ENCODE measurements at regions not wholly inside any gene's neighbourhood (a gene's known extent, or its start where the extent isn't known, plus 50 kb on each side); places are given as distances from the start of the nearest gene placed in this dataset.

DNA sequence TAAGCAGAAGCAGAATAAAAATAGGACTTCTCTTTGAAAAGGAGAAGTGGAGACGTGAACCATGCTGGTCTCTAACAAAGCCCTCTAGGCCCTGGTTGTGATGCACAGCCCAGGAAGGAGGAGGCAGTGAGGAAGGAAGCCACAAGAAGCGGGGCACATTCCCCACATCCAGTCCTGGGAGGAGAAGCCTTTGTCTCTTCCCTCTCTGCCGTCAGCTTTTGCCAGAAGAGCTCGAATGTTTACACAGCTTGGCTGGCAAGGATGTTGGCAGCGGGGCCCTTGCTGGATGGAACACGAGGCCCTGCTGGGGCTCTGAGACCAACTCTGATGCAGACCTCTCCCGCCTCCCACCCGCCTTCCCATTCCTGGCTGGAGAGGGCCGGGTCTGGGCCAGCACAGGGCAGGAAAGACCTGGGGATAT, 91.3 kb downstream of the MAF start:
- no peaks in the 10 kb centered on the region for H3K27me3 ChIP-seq (ENCODE audit: insufficient read depth, low read length)
- H3K79me2 ChIP-seq (ENCODE audit: insufficient read depth, low read length): no peaks in the 10 kb centered on the region

DNA sequence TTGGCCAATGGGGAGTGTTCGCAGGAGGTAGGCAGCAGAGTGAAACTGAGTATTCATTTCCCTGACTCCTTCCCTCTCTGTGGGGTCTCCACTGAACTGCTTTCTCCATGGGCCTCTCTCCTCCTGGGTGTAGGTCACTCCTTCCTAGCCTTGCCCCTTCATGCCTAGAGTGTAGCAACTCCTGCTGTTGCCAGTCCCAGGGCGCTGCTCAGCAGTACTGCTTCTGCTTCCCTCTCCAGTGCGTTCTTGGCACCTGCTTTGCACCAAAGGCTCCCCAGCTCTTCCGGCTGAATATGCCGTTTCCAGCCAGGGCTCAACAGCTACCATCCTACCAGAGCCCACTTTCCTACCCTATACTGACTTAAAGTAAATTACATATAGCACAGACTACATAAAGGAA, 92.2 kb downstream of the MAF start:
- H3K9me3 ChIP-seq (ENCODE audit: low read length): no peaks in the 10 kb centered on the region
- H3K4me3 ChIP-seq (ENCODE audit: low read depth, low read length, poor library complexity, severe bottlenecking): no peak overlapping the region
- H3K36me3 ChIP-seq (ENCODE audit: insufficient read depth, low read length): no peaks in the 10 kb centered on the region
- no peak for TF ChIP-seq EZH2 (IDR thresholded peaks at IDR 0.05; ENCODE audit: borderline replicate concordance, low read length)
- TF ChIP-seq, protein P1, sequence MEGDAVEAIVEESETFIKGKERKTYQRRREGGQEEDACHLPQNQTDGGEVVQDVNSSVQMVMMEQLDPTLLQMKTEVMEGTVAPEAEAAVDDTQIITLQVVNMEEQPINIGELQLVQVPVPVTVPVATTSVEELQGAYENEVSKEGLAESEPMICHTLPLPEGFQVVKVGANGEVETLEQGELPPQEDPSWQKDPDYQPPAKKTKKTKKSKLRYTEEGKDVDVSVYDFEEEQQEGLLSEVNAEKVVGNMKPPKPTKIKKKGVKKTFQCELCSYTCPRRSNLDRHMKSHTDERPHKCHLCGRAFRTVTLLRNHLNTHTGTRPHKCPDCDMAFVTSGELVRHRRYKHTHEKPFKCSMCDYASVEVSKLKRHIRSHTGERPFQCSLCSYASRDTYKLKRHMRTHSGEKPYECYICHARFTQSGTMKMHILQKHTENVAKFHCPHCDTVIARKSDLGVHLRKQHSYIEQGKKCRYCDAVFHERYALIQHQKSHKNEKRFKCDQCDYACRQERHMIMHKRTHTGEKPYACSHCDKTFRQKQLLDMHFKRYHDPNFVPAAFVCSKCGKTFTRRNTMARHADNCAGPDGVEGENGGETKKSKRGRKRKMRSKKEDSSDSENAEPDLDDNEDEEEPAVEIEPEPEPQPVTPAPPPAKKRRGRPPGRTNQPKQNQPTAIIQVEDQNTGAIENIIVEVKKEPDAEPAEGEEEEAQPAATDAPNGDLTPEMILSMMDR (IDR thresholded peaks at IDR 0.05; ENCODE audit: low read length): no peak
- H3K79me2 ChIP-seq (ENCODE audit: insufficient read depth, low read length): no peaks in the 10 kb centered on the region
- H3K9me2 ChIP-seq (ENCODE audit: low read depth, low read length): no peaks in the 10 kb centered on the region
- no peak overlapping the region for H2AFZ ChIP-seq (ENCODE audit: low read length)
- H3K4me2 ChIP-seq (ENCODE audit: low read length): no peak overlapping the region
- H3K4me1 ChIP-seq (ENCODE audit: insufficient read depth, low read length, severe bottlenecking): no peaks in the 10 kb centered on the region
- no peak overlapping the region for H3K9ac ChIP-seq (ENCODE audit: low read length)
- no peak overlapping the region for H3K27ac ChIP-seq (ENCODE audit: low read depth, low read length, poor library complexity, severe bottlenecking)
- no peaks in the 10 kb centered on the region for H3F3A ChIP-seq (ENCODE audit: insufficient read depth, low read length)
- H3K27me3 ChIP-seq (ENCODE audit: insufficient read depth, low read length): no peaks in the 10 kb centered on the region
- no peaks in the 10 kb centered on the region for H4K20me1 ChIP-seq (ENCODE audit: insufficient read depth, low read length)

More for the DNA sequence above, 91.3 kb downstream of the MAF start:
- TF ChIP-seq, protein P1 (IDR thresholded peaks at IDR 0.05; ENCODE audit: low read length): no peak
- TF ChIP-seq EZH2 (IDR thresholded peaks at IDR 0.05; ENCODE audit: borderline replicate concordance, low read length): no peak
- H3K9me2 ChIP-seq (ENCODE audit: low read depth, low read length): no peaks in the 10 kb centered on the region
- no peak overlapping the region for H3K4me3 ChIP-seq (ENCODE audit: low read depth, low read length, poor library complexity, severe bottlenecking)
- no peaks in the 10 kb centered on the region for H3F3A ChIP-seq (ENCODE audit: insufficient read depth, low read length)
- H4K20me1 ChIP-seq (ENCODE audit: insufficient read depth, low read length): no peaks in the 10 kb centered on the region
- H2AFZ ChIP-seq (ENCODE audit: low read length): no peak overlapping the region
- H3K36me3 ChIP-seq (ENCODE audit: insufficient read depth, low read length): no peaks in the 10 kb centered on the region
- H3K9me3 ChIP-seq (ENCODE audit: low read length): no peaks in the 10 kb centered on the region
- H3K4me2 ChIP-seq (ENCODE audit: low read length): no peak overlapping the region
- H3K9ac ChIP-seq (ENCODE audit: low read length): no peak overlapping the region
- H3K4me1 ChIP-seq (ENCODE audit: insufficient read depth, low read length, severe bottlenecking): no peaks in the 10 kb centered on the region
- no peak overlapping the region for H3K27ac ChIP-seq (ENCODE audit: low read depth, low read length, poor library complexity, severe bottlenecking)

DNA sequence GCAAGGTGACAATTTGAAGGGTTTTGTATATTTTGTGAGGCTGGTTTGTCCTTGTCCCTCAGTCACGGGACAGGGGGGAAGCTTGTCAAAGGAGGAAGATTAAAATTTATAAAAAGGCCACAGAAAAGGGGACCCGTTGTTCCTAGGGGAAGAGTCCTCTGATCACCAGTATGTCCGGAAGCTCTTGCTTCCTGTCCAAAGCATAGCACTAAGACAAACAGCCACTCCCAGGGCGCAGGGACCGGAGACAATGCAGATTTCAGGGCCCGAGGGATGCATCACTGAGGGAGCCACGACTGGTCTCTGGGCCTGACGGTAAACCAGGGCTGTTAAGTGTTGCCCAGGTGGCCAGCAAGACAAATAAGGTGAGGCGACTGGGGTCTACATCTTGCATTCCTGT, 95.2 kb downstream of the MAF start:
- no peak overlapping the region for H2AFZ ChIP-seq (ENCODE audit: low read length)
- no peaks in the 10 kb centered on the region for H4K20me1 ChIP-seq (ENCODE audit: insufficient read depth, low read length)
- H3K79me2 ChIP-seq (ENCODE audit: insufficient read depth, low read length): no peaks in the 10 kb centered on the region
- no peaks in the 10 kb centered on the region for H3K9me3 ChIP-seq (ENCODE audit: low read length)
- no peaks in the 10 kb centered on the region for H3K27me3 ChIP-seq (ENCODE audit: insufficient read depth, low read length)
- no peak overlapping the region for H3K4me3 ChIP-seq (ENCODE audit: low read depth, low read length, poor library complexity, severe bottlenecking)
- no peaks in the 10 kb centered on the region for H3K36me3 ChIP-seq (ENCODE audit: insufficient read depth, low read length)
- TF ChIP-seq, protein P1 (IDR thresholded peaks at IDR 0.05; ENCODE audit: low read length): no peak
- TF ChIP-seq EZH2 (IDR thresholded peaks at IDR 0.05; ENCODE audit: borderline replicate concordance, low read length): no peak
- no peaks in the 10 kb centered on the region for H3K9me2 ChIP-seq (ENCODE audit: low read depth, low read length)
- no peak overlapping the region for H3K4me2 ChIP-seq (ENCODE audit: low read length)
- H3K27ac ChIP-seq (ENCODE audit: low read depth, low read length, poor library complexity, severe bottlenecking): no peak overlapping the region
- no peak overlapping the region for H3K9ac ChIP-seq (ENCODE audit: low read length)
- H3K4me1 ChIP-seq (ENCODE audit: insufficient read depth, low read length, severe bottlenecking): no peaks in the 10 kb centered on the region
- H3F3A ChIP-seq (ENCODE audit: insufficient read depth, low read length): no peaks in the 10 kb centered on the region
